GM12892 (cell line): ENCODE measurements at regions not wholly inside any gene's neighbourhood (a gene's known extent, or its start where the extent isn't known, plus 50 kb on each side); places are given as distances from the start of the nearest gene placed in this dataset.

Experiments used
- POLR2A ChIP-seq: IDR thresholded peaks from 2 replicates; pipeline ENCODE4 v1.6.1; 2011; ENCODE audit warnings: low read depth, low read length, control low read depth
- POLR2AphosphoS5 ChIP-seq: IDR thresholded peaks from 2 replicates; pipeline ENCODE4 v1.6.1; 2011; ENCODE audit warnings: low read depth, low read length, control low read depth

DNA sequence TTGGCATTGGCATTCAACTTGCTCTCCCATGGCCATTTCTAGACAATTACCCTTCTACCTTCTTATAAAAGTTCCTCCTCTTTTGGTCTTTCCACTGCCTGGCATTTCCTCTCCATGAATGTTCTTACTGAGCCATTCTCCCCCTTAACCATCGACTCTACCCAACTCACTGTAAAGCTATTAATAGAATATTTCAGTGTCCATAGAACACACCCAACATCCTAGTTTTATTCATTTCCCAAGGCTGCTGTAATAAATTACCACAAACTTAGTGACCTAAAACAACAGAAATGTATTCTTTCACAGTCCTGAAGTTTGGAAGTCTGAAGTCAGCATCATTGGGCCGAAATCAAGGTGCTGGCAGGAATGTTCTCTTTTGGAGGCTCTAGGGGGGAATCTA, 170.0 kb upstream of the ATP5MC3 start:
- TF ChIP-seq POLR2A: no peak
- no peak for TF ChIP-seq POLR2AphosphoS5
